ENCODE measurements at regions not wholly inside any gene's neighbourhood (a gene's known extent, or its start where the extent isn't known, plus 50 kb on each side); places are given as distances from the start of the nearest gene placed in this dataset.

DNA sequence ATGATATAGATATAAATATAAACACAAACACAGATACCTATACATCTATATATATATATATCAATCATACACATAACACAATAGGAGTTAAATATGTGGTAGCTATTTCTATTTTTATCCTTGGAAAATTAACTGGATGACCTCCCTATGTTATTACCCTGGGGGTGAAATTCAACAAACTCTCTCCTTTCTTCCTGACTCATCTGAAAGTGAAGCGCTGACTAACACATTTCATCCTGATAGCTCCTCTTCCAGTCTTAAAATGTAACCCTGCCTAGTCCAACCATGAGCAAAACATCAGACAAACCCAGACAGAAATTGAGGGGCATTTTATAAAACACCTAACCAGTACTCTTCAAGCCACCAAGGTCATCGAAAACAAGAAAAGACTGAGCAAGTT lies 220.6 kb upstream of the ISX start:
- DNase-seq = no peak

GRCh38 chr22:34847072-34847471 lies 218.9 kb upstream of the ISX start:
- no peak for DNase-seq

DNA sequence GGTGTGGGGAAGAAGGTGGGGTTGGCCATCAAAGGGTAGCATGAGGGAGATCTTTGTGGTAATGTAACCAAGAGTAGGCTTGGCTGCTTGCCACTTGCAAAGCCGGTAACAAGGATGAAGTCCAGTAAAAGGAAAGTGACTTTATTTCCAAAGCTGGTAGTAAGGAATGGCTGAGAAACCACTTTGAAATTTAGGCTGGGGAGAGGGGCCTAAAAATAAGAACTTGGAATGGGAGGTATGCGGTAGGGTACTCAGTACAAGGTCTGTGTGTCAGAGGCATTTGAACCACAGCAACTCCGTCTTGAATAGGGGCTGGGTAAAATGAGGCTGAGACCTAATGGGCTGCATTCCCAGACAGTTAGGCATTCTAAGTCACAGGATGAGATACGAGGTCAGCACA lies 216.0 kb upstream of the ISX start:
- no peak for DNase-seq

DNA sequence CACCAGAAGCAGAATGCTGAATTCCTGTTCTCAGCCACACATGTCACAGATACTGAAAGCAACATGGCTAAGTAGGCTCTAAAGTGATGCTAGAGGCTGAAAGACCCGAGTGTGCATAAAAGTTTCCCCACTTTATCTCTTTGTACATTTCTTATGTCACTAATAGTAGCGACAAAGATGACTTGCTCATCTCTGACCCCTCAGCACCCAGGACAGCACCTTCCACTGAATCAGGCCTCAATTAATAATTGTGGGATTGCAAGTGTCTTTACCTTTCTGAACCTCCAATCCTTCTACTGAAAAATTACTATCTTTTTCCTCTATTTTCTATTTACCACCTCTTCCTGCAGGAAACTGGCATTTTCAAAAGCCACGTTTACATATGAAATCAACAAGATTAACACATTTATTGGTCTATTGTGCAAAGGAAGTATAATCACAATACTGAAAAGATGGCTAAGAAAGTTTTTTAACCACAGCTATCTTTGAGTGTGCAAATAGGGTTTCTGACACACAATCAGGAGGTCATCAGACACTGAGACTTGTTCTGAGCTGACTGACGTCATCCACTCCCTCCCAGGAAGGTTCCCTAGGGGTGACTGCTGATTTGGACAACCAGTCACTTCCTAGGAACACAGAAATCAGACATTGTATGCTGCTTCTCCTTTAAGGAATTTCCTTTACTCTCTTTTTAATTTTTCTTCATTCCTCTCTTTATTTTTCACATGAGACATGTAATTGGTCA lies 213.9 kb upstream of the ISX start:
- DNase-seq = no peak

- DNase-seq = no peak
These were observed 210.5 kb upstream of the ISX start for GRCh38 chr22:34855471-34855870.

DNA sequence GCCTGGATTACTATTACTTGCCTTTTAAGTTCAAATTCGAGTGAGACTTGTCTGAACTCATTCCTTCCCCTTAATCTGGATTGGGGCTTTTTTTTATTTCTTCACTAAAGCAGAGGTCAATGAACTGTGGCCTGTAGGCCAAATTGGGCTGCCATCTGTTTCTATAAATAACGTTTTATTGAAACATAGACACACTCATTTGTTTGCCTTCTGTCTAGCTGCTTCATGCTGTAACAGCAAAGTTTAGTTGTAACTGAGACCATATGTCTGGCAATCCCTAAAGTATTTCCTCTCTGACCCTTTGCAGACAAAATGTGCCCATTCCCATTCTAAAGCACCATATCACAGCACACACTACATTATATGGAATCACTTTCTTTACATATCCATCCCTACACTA lies 207.9 kb upstream of the ISX start:
- DNase-seq = no peak

- DNase-seq = no peak
These were observed 204.2 kb upstream of the ISX start for GRCh38 chr22:34861787-34862186.

- DNase-seq = no peak
These were observed 199.9 kb upstream of the ISX start for GRCh38 chr22:34866081-34866480.

GRCh38 chr22:34866495-34867131 lies 199.3 kb upstream of the ISX start:
- no peak for DNase-seq

GRCh38 chr22:34877506-34877905 lies 188.5 kb upstream of the ISX start:
- DNase-seq = no peak

GRCh38 chr22:34878171-34878570 lies 187.8 kb upstream of the ISX start:
- DNase-seq = no peak

GRCh38 chr22:34879001-34879400 lies 187.0 kb upstream of the ISX start:
- no peak for DNase-seq

DNA sequence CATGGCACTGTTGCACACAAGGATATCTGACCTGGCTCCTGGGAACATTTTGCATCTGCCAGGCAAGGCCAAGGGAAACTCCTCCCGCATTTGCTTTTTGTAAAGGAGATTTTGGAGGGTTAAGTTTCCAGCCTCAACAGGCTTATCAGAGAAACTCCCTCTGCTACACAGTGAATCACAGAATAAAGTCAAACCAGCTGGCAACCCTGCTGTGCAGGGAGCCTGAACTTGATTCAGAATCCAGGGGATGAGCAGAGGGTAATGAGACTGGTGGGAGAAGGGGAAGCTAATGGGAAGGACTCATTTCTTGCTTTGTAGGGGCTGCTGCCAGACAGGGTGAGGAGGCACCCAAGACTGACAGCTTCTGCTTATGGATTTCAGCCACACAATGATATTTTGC lies 185.3 kb upstream of the ISX start:
- no peak for DNase-seq

DNA sequence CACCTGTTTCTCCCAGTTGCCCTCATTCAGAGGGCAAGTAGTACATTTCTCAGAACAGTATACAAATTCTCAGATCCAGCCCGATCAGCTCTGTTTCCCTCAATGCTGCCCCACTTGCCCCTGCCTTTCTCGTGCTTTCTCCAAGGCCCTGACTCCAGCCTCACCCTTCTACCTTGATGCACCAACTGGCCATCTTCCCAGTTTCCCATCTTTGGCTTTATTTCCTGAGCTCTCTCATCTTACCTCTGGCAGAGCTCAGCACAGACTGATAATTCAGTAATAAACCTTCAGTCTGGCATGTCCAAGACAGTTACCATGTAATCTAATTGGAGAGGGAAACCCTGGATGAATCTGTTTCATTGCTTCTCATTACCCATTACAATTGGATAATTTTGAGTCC lies 184.5 kb upstream of the ISX start:
- DNase-seq = no peak

DNA sequence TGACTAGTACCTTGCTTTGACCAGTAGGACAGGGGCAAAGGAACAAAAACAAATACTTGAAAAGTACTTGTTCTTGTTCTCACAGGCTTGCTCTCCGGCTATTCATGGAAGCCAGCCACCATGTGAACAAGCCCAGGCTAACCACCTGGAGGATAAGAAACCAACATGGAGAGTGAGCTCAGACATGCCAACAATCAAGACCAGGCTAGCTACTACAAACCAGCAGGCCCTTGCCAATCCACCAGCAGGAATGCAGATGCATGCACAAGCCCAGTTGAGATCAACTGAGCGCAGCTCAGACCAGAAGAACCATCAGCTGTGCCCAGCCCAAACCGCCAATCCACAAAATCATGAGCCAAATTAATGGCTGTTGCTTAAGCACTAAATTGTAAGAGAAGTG lies 180.1 kb upstream of the ISX start:
- DNase-seq = no peak

GRCh38 chr22:34886391-34886790 lies 179.6 kb upstream of the ISX start:
- no peak for DNase-seq

DNA sequence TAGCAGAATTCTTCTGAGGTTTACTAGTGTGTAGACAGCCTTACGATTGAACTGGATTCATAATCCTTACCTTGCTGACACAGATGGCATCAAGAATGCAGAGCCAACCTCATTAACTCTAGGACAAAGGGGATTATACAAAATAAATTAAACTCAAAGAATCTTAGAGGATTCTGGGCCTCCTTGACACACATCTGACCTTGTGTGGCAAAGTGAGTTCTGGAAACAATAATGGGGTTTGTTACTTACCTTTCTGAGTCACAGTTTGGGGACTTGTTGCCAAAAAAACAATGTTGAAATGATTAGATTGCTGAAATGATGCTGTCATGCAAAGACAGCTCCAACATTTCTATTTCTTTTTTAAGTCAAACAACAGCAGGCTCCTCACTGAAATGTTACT lies 179.1 kb upstream of the ISX start:
- DNase-seq = no peak

DNA sequence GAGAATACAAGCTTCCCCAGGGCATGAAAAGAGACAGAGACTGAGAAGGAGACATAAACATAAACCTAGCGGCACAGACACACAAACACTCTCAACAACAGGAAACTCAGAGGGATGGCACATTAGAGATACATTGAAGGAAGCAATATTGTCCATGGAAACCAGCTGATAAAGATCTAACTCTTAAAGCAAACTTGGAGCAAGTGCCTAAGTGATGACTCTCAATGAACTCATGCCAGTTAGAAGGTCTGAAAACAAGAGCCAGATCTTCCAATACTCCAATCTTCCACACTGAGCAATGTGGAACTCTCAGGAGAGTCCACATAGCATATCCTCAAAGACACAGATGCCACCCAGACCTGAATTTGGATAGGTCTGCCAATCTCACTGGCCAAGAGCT lies 168.8 kb upstream of the ISX start:
- no peak for DNase-seq

DNA sequence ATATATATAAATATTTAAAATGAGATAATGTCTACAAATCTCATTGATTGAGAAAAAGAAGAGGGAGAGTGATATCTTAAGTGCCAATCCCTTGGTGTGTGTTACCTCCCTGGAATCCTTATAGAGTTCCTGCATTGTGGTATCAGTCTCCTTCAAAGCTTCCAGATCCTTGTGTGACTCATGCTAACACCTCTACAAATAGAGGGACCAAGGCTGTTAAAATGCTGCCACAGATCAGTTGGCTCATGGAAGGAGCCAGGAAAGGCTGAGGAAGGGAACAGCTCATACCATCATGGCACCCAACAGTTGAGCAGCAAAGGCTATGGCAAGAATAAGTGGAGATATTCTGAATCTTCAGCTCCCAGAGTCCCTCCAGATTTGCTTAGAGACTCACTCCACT lies 163.6 kb upstream of the ISX start:
- no peak for DNase-seq

GRCh38 chr22:34903416-34903815 lies 162.5 kb upstream of the ISX start:
- DNase-seq = no peak

GRCh38 chr22:34904486-34904885 lies 161.5 kb upstream of the ISX start:
- no peak for DNase-seq

GRCh38 chr22:34913826-34914225 lies 152.1 kb upstream of the ISX start:
- no peak for DNase-seq

- DNase-seq = no peak
These were observed 151.1 kb upstream of the ISX start for GRCh38 chr22:34914846-34915245.

DNA sequence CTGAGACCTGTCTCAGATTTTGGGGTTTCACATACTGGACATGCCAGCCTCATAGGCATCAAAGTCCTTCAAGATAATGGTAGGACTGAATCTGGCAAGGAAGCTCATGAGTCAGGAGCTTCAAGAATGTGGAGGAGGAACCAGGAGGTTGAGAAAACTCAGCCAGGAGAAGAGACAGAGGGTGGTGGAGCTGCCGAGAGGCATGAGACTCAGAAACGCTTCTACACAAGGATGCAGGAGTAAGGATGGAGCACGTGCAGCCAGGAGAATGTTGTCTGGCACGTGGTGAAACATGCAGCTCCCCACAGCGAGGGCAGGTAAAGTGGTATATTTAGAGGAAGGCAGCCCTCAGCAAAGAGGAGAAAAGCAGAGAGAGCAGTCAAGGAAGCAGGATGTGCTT lies 148.7 kb upstream of the ISX start:
- DNase-seq = no peak

- no peak for DNase-seq
These were observed 134.9 kb upstream of the ISX start for GRCh38 chr22:34931026-34931425.

Data from suppressor macrophage (primary cell).